NCI-H1436 treated with DMSO at 0.1 percent for 48 hours (cell line): ENCODE measurements at regions not wholly inside any gene's neighbourhood (a gene's known extent, or its start where the extent isn't known, plus 50 kb on each side); places are given as distances from the start of the nearest gene placed in this dataset.

ENCODE experiments used
- DNase-seq: peaks from one replicate; lab custom pipeline; 2025; lab: John Stamatoyannopoulos, UW

- DNase-seq, result no peak
Observed at GRCh38 chr18:78650926-78651325, 328.7 kb upstream of the SALL3 start.

GRCh38 chr18:78652001-78652545 lies 327.5 kb upstream of the SALL3 start:
- DNase-seq, result no peak

DNA sequence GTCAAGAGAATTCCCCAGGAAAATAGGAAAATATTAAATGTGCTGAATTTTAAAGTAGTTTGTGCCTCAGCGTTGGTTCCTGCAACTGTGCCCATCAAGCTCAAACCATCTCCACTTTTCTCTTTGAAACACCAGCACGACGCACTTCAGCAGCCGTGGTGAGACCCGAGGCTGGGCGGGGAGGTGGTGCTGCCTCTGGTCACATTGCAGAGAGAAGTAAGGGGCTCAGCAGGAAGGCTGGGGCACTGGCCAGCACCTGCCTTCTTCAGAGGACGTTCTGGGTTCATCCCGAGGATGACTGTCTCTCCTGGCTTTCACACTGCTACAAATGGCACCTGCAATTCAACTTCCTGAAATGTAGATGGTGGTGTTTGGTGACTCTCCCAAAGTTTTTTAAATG lies 323.7 kb upstream of the SALL3 start:
- DNase-seq, result no peak

DNA sequence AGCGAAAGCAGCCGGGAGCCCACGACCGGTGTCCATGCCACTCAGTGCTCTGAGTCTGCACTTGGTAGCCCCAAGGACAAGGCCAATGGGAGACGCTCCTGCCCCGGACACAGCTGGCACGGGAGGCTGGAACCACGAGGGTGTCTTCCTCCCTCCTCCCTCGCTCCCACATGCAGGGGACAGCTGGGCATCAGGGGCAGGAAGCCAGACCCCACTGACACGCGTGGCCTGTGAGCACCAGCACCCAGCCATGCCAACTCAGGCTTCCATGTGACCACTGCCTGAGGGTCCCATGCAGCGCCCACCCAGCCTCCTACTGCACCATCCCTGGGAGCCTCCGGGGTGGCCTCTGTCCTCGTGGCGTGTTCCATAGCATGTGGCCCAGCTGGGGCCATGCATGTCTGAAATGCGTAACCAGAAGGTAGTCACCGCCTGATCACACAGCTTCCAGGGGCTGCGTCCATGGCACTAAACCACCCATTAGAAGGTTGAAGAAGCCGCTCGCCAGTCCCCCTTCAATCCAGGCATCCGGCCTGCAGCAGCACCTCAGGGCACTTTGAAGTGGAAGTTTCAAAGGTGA lies 323.2 kb upstream of the SALL3 start:
- DNase-seq, result no peak

DNA sequence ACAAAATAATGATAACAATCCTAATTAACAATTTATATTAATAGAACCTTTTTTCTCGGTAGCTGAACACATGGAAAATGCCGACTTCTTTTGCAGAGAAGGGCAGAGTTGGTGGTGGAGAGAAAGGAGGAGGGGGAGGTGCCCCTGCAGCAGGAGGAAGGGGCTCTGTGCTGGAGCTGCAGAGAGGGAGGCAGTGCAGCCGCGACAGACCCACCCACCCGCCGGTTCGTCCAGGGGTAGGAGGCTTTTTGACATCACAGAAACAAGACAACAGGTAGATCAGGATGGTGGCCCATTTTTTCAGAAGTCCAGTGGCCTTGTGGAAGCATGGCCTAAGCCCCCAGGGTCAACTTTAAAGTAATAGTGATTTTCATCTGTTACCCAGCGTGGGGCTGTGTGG lies 321.1 kb upstream of the SALL3 start:
- no peak for DNase-seq

DNA sequence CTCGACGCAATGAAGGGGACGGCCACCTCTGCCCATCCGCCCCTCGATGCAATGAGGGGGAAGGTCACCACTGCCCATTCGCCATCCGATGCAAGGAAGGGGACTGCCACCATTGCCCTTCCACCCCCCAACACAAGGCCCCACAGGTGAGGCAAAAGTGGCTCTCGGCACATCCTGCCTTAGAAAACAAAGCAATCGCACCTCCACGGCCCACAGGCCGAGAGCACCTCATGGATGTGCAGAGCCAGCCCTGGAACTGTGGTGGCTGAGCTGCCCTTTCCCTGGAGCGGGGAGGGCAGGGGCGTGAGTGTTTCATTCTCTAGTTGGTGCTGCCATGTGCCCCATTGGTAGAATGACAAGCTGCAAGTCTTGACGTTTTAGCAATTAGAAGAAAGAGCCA lies 320.6 kb upstream of the SALL3 start:
- no peak for DNase-seq

DNA sequence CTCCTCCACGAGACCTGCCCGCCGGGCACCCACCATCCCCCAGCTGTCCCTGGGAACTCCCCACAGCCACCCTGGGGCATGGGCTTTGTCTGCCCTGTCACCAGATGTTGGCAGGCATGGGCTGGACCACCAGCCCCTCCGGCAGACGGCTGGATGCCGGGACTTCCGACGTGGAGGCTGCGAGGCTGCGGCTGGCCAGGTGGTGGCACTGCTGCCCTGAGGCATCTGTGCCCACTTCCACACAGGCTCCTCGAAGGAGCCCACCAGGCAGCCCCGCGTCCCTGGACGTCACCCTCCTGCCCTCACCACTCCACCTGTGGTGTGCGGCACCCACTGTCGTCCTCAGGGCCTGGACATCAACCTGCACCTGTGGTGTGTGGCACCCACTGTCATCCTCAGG lies 319.9 kb upstream of the SALL3 start:
- no peak for DNase-seq

GRCh38 chr18:78660311-78660710 lies 319.3 kb upstream of the SALL3 start:
- DNase-seq, result no peak

- DNase-seq, result no peak
Observed at GRCh38 chr18:78661316-78661715, 318.3 kb upstream of the SALL3 start.

DNA sequence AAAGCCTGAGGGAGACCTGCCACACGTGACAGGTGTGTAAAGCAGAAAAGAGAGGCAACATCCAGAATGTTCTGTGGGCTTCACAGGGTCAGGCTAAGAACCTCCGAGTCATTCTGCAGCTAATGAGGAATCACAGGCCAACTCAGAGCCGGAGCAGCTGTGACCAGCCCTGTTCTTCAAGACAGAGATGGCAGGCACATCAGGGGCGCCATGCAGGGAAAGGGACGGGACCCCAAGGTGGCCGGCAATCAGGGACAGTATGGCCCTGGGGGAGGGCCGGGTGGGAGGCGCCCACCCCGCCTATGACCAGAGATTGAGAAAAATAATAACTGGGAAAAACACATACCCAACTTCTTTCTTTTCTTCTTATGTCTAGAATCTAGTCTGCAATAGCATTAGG lies 316.7 kb upstream of the SALL3 start:
- DNase-seq, result no peak

- DNase-seq, result no peak
Observed at GRCh38 chr18:78664048-78664447, 315.6 kb upstream of the SALL3 start.

GRCh38 chr18:78664848-78665247 lies 314.8 kb upstream of the SALL3 start:
- no peak for DNase-seq

DNA sequence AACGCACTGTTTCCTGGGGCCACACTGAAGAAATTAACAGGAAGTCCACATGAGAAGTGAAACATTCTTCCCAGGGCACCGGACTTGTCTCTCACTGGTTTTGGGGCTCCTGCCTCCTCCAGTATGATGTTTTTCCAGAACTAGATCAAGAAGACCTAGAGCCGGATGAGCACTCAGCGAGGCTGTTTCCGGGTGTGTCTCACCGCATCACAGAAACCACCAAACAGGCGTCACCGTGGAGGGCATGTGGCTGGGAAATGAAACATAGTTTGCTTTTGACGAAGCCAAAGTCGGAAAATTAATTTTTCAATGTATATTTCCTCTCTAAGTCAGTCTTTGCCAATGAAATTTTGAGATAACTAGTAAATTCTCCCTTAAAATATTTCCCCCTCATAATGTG lies 314.0 kb upstream of the SALL3 start:
- DNase-seq, result no peak

DNA sequence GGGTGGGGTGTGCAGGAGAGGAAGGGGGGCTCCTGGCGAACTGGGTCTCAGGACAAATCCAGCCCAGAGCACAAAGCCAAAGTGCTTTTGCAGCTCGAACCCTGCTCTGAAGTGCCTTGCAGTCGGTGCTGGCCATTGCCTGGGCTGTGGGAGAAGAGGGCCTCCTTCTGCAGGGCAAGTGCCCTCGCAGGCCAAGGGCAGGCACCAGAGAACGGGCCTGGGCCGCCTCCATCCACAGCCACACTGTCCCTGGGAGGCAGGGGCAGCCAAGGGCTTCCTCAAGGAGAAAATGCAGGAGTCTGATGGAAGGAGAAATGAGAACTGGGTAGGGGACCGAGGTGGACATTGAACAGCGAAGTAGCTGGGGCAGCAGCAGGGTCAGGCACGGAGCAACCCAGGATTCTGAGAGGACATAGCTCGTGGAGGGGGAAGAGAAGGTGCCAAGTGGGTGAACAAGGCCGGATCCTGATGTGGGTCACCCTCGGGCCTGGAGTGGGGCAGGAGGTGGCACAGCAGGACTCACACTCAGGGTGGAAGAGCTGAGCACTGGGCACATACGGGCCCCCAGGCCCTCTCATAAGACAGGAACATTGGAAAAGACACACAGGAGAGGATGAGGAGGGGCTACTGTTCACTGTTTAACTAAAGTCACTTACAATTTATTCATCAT lies 312.8 kb upstream of the SALL3 start:
- no peak for DNase-seq

- no peak for DNase-seq
Observed at GRCh38 chr18:78670778-78671391, 308.7 kb upstream of the SALL3 start.

GRCh38 chr18:78671551-78671950 lies 308.1 kb upstream of the SALL3 start:
- DNase-seq, result no peak

GRCh38 chr18:78672862-78673446 lies 306.7 kb upstream of the SALL3 start:
- DNase-seq, result no peak

DNA sequence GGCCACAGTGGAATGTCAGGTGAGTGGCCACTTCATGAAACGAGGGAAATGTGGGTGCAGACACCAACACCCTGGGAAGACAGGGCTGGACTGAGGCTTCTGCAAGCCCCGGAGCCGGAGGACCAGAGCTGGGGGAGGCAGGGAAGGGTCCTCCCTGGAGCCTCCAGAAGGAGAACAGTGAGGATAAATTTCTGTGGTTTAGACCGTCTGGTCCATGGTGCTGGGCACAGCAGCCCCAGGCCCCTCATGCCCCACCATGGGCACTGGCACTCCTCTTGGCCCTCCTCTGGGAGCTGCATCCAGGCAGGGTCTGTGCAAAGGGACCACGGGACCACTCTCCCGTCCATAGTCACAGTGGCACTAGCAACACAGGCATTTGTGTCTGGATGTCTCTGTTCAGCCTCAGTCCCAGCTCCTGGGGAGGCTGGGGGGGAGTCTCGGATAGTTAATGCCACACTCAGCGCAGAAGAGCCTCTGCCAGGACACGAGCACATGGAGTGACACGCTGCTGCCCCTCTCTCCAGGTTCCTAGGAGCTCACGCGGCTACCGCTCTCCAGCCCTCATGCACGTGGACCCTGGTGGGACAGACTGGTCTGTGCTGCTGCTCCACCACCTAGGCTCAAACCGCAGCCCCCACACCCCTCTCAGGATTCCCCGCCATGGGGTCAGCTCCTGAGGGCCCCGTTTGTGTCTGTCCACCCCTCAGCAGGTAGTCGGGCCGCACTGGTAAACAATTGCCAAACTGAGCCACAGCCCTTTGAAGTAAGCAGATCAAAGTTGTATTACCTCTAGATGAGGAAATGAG lies 305.9 kb upstream of the SALL3 start:
- DNase-seq, result no peak

DNA sequence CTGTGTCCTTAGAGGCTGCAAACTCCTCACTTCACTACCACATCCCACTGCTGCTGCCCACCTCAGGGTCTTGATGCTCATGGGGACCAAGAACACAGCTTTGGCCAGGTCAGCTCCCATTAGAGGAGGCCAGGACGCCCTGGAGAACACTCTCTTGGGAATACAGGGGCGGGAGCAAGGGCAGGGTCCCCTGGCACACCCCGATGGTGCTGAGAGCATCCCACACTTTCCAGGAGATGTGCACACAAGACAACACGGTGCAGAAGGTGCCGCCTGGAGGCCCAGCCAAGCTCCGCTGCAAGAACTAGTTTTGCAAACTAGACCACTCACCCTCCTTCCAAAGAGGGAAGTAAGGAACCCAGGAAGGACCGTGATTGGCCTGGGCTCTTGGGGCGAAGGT lies 304.4 kb upstream of the SALL3 start:
- DNase-seq, result no peak

GRCh38 chr18:78676622-78677482 lies 302.8 kb upstream of the SALL3 start:
- no peak for DNase-seq
